Tibial nerve (tissue), 4 donors: ENCODE measurements at regions not wholly inside any gene's neighbourhood (a gene's known extent, or its start where the extent isn't known, plus 50 kb on each side); places are given as distances from the start of the nearest gene placed in this dataset.

Experiments used
- EP300 ChIP-seq, 2 donors: sonication (generic); formaldehyde crosslinking; IDR thresholded peaks; one replicate each; pipeline ENCODE4 v1.6.1; 2017; ENCODE audit warnings: antibody characterized with exemption in 2 of 2, mild to moderate bottlenecking in 1 of 2
- POLR2A ChIP-seq, 2 donors: fragments of 450-650 bp; IDR thresholded peaks; one replicate each; pipeline ENCODE4 v1.6.1; 2017; ENCODE audit warnings: antibody characterized with exemption in 2 of 2, mild to moderate bottlenecking in 2 of 2, moderate library complexity in 2 of 2
- TF ChIP-seq, protein P1 (sequence below), 5 experiments: fragments of 200-600 bp in 3 of 5; fragments of 450-650 bp in 2 of 5; sonication (generic) in 3 of 5; IDR thresholded peaks; one replicate each; pipeline ENCODE4 v1.5.1; 2016 to 2019; ENCODE audit warnings: antibody characterized with exemption in 5 of 5, mild to moderate bottlenecking in 3 of 5, moderate library complexity in 2 of 5

- TF ChIP-seq, protein P1, sequence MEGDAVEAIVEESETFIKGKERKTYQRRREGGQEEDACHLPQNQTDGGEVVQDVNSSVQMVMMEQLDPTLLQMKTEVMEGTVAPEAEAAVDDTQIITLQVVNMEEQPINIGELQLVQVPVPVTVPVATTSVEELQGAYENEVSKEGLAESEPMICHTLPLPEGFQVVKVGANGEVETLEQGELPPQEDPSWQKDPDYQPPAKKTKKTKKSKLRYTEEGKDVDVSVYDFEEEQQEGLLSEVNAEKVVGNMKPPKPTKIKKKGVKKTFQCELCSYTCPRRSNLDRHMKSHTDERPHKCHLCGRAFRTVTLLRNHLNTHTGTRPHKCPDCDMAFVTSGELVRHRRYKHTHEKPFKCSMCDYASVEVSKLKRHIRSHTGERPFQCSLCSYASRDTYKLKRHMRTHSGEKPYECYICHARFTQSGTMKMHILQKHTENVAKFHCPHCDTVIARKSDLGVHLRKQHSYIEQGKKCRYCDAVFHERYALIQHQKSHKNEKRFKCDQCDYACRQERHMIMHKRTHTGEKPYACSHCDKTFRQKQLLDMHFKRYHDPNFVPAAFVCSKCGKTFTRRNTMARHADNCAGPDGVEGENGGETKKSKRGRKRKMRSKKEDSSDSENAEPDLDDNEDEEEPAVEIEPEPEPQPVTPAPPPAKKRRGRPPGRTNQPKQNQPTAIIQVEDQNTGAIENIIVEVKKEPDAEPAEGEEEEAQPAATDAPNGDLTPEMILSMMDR (IDR thresholded peaks at IDR 0.05) = no peak
- TF ChIP-seq POLR2A (IDR thresholded peaks at IDR 0.05) = no peak
- no peak for TF ChIP-seq EP300 (IDR thresholded peaks at IDR 0.05)
Measured at GRCh38 chr9:73863924-73864323, 633.2 kb upstream of the RORB start.
